Lung (tissue), 11 donors: ENCODE measurements at regions not wholly inside any gene's neighbourhood (a gene's known extent, or its start where the extent isn't known, plus 50 kb on each side); places are given as distances from the start of the nearest gene placed in this dataset.
"Not testable (repeated sequence)": the region's sequence is repeated elsewhere in the genome, so short reads cannot be mapped to it uniquely, and the experiment has no call there.

ENCODE experiments used
- ATAC-seq: fragments of 200-7000 bp; cut with Tn5 transposase; one replicate; pipeline ENCODE4 v1.9.1; 2020; ENCODE audit warnings: moderate number of reproducible peaks; ENCODE audit not compliant: insufficient read depth, low FRiP score
- DNase-seq, 3 donors: peaks; one replicate each; pipeline ENCODE4 v3.0.0-alpha.2; 2013 to 2017
- H3K27ac ChIP-seq, 2 donors: one replicate each; pipeline ENCODE4 v1.5.1; 2013; ENCODE audit warnings: mild to moderate bottlenecking in 2 of 2, moderate library complexity in 2 of 2, control low read depth in 1 of 2, inconsistent platforms in 1 of 2, low read depth in 1 of 2, low read length in 1 of 2
- H3K27me3 ChIP-seq, 3 donors: one replicate each; pipeline ENCODE4 v1.5.1; 2013; ENCODE audit warnings: low read length in 2 of 3; ENCODE audit not compliant: control insufficient read depth in 3 of 3, insufficient read depth in 3 of 3
- H3K36me3 ChIP-seq, 4 donors: one replicate each; pipeline ENCODE4 v1.5.1; 2013; ENCODE audit warnings: low read length in 4 of 4, mild to moderate bottlenecking in 1 of 4, moderate library complexity in 1 of 4; ENCODE audit not compliant: control insufficient read depth in 4 of 4, insufficient read depth in 4 of 4
- H3K4me1 ChIP-seq, 5 donors: one replicate each; pipeline ENCODE4 v1.5.1; 2013; ENCODE audit warnings: low read length in 5 of 5, mild to moderate bottlenecking in 2 of 5, moderate library complexity in 1 of 5; ENCODE audit not compliant: control insufficient read depth in 5 of 5, insufficient read depth in 5 of 5
- H3K4me3 ChIP-seq: one replicate; pipeline ENCODE4 v1.5.1; 2013; ENCODE audit warnings: mild to moderate bottlenecking, control low read depth, moderate library complexity
- H3K9ac ChIP-seq, 2 donors: one replicate each; pipeline ENCODE4 v1.5.1; 2013; ENCODE audit warnings: low read length in 2 of 2, control low read depth in 1 of 2; ENCODE audit not compliant: insufficient read depth in 1 of 2
- H3K9me3 ChIP-seq, 4 donors: one replicate each; pipeline ENCODE4 v1.5.1; 2013; ENCODE audit warnings: low read length in 3 of 4, mild to moderate bottlenecking in 1 of 4, moderate library complexity in 1 of 4; ENCODE audit not compliant: control insufficient read depth in 4 of 4, insufficient read depth in 3 of 4
- WGBS, 2 donors: extraction: QIAGEN DNeasy Blood & Tissue Kit; methylation state at CpG; one replicate each; pipeline ENCODE4 v1.1.7; 2013; 5-methylcytosine and 5-hydroxymethylcytosine counted together
- TF ChIP-seq, protein P1 (sequence below): IDR thresholded peaks from 2 replicates; pipeline ENCODE4 v1.5.1; 2012; ENCODE audit warnings: mild to moderate bottlenecking; ENCODE audit errors: control extremely low read depth, extremely low read depth
- donor health status: control.
- donor health status: control.
- donor health status: Bipolar disorder and iron deficiency.
- donor health status: healthy.
- donor health status: DM: yes; HTN: yes; CAD: no.

DNA sequence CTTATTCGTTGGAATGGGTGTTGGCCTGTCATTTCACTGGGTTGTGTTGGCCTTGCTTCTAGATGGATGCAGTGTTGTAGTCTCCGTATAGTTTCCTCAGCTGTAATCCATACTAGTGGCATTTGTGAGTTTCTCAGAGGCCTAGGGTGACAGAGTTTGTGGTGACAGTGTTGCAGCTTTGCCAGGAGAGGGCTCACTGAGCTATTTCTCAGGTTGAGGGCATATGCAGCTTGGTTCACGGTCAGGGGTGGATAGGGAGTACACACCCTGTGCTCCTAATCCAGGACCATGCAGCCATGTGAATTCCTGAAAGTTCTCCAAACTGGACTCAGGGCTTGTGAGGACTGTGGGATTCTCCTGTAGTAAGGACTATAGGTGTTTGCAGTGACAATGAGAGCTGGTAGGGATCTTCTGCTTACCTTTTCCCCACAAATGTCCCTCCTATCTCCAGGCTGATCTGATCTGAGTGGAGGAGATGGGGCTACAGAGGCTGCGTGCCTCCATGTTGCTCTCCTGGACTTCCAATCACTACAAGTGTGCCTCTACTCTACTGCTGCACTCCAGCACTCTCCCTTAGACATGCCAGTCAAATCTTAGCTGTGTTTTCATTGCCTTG, 229.0 kb downstream of the STK31 start:
- TF ChIP-seq, protein P1, sequence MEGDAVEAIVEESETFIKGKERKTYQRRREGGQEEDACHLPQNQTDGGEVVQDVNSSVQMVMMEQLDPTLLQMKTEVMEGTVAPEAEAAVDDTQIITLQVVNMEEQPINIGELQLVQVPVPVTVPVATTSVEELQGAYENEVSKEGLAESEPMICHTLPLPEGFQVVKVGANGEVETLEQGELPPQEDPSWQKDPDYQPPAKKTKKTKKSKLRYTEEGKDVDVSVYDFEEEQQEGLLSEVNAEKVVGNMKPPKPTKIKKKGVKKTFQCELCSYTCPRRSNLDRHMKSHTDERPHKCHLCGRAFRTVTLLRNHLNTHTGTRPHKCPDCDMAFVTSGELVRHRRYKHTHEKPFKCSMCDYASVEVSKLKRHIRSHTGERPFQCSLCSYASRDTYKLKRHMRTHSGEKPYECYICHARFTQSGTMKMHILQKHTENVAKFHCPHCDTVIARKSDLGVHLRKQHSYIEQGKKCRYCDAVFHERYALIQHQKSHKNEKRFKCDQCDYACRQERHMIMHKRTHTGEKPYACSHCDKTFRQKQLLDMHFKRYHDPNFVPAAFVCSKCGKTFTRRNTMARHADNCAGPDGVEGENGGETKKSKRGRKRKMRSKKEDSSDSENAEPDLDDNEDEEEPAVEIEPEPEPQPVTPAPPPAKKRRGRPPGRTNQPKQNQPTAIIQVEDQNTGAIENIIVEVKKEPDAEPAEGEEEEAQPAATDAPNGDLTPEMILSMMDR, result no peak
- WGBS, 2 donors, result 43 to 57% methylated on average over 4 of the region's 4 CpGs
- H3K27ac ChIP-seq, result no peak overlapping the region
- ATAC-seq, result no peak
- no peak overlapping the region for H3K4me3 ChIP-seq
- no peaks in the 10 kb centered on the region for H3K27me3 ChIP-seq
- H3K4me1 ChIP-seq, result no peaks in the 10 kb centered on the region
- H3K36me3 ChIP-seq, result no peaks in the 10 kb centered on the region
- H3K9ac ChIP-seq, result no peak overlapping the region
- DNase-seq, result peak; percentile 39 to 51 (median 48)
- peaks cover 0 to 8% (median 2%) of the 10 kb centered on the region in 4 donors for H3K9me3 ChIP-seq

GRCh38 chr7:23939747-23940146, 229.7 kb downstream of the STK31 start:
- not testable (repeated sequence) for H3K36me3 ChIP-seq, H3K9ac ChIP-seq, H3K4me3 ChIP-seq, H3K27me3 ChIP-seq, H3K27ac ChIP-seq, DNase-seq, ATAC-seq, H3K4me1 ChIP-seq
- whole genome bisulfite sequencing, 2 donors, result 78 to 84% methylated on average over 2 of the region's 2 CpGs
- H3K9me3 ChIP-seq, result peaks cover 0 to 11% (median 3%) of the 10 kb centered on the region in 4 donors

DNA sequence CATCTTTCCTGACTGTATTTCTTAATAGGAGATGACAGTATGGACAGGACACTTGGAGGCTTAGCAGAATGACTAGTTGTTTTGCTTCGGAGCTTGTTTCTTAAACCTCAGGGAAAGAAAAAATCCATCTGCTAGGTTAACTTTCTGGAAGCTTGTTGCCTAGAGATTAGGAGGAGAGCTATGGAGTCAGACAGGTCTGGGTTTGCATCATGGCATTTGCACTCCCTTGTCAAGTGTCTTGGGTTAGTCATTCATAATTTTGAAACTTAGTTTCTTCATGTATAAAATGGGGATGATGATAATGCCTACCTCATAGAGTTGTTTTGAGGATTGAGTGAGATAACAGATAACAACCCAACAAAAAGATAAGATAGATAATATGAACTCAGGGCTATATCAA, 231.5 kb downstream of the STK31 start:
- no peaks in the 10 kb centered on the region for H3K4me1 ChIP-seq
- ATAC-seq (no peak), DNase-seq (no peak)
- H3K9me3 ChIP-seq, result peaks cover 0 to 11% (median 1%) of the 10 kb centered on the region in 4 donors
- no peaks in the 10 kb centered on the region for H3K36me3 ChIP-seq
- TF ChIP-seq, protein P1, result no peak
- no peak overlapping the region for H3K9ac ChIP-seq
- WGBS, 2 donors, result 89 to 91% methylated on average over 1 of the region's 1 CpG
- no peaks in the 10 kb centered on the region for H3K27me3 ChIP-seq
- H3K4me3 ChIP-seq, result no peak overlapping the region
- H3K27ac ChIP-seq, result no peak overlapping the region

DNA sequence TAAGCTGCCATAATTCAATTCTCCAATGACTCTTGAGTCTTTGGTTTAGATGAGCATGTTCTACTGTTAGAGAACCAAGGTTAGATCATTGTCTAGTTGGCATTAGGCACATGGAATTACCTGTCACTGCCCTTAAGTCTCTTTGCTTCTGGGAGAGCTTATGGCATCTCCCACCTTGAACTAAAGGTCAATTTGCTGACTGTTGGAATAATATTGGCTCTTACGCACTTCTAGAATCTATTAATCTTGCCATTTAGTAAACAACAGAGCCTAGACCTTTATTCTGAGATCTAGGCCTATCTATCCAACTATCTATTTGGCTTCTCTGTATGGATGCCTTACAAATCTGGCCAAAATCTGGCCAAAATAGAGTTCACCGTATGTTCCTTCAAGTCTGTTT, 232.0 kb downstream of the STK31 start:
- Histone ChIP-seq H3K9ac (no peak overlapping the region), H3K27ac (no peak overlapping the region), H3K27me3 (no peaks in the 10 kb centered on the region), H3K4me1 (no peaks in the 10 kb centered on the region), H3K36me3 (no peaks in the 10 kb centered on the region), H3K4me3 (no peak overlapping the region), H3K9me3 (peaks cover 0 to 11% (median 1%) of the 10 kb centered on the region in 4 donors)
- ATAC-seq, result no peak
- TF ChIP-seq, protein P1, result no peak
- 89 to 91% methylated on average over 2 of the region's 2 CpGs for WGBS, 2 donors
- no peak for DNase-seq
